ENCODE measurements at regions not wholly inside any gene's neighbourhood (a gene's known extent, or its start where the extent isn't known, plus 50 kb on each side); places are given as distances from the start of the nearest gene placed in this dataset.
"Not testable (repeated sequence)": the region's sequence is repeated elsewhere in the genome, so short reads cannot be mapped to it uniquely, and the experiment has no call there.

- not testable (repeated sequence) for TF ChIP-seq POLR2A, CTCF (IDR thresholded peaks at IDR 0.05)
These were observed 74.8 kb downstream of the DOP1B start for GRCh38 chr21:36231444-36231843.
